Neuronal stem cell (in vitro differentiated cells): ENCODE measurements at regions not wholly inside any gene's neighbourhood (a gene's known extent, or its start where the extent isn't known, plus 50 kb on each side); places are given as distances from the start of the nearest gene placed in this dataset.

ENCODE experiments used
- DNase-seq: peaks from one replicate; pipeline ENCODE4 v3.0.0-alpha.2; 2013; ENCODE audit warnings: low spot score
- H2AFZ ChIP-seq: one replicate; pipeline ENCODE4 v1.6.1; 2013; ENCODE audit warnings: mild to moderate bottlenecking, low read length, inconsistent platforms
- H2AK5ac ChIP-seq: 2 replicates; pipeline ENCODE4 v1.6.1; 2013; ENCODE audit warnings: low read depth, mild to moderate bottlenecking, inconsistent platforms, low read length, moderate library complexity, mixed read lengths
- H2BK120ac ChIP-seq: 2 replicates; pipeline ENCODE4 v1.6.1; 2013; ENCODE audit warnings: low read depth, mild to moderate bottlenecking, inconsistent platforms, low read length, moderate library complexity, mixed read lengths
- H2BK12ac ChIP-seq: one replicate; pipeline ENCODE4 v1.6.1; 2013; ENCODE audit warnings: low read length, inconsistent platforms
- H2BK15ac ChIP-seq: 2 replicates; pipeline ENCODE4 v1.6.1; 2013; ENCODE audit warnings: mild to moderate bottlenecking, low read length, inconsistent platforms, mixed read lengths
- H2BK5ac ChIP-seq: one replicate; pipeline ENCODE4 v1.6.1; 2013; ENCODE audit warnings: inconsistent platforms, mild to moderate bottlenecking, low read length, moderate library complexity
- H3K14ac ChIP-seq: one replicate; pipeline ENCODE4 v1.6.1; 2013; ENCODE audit warnings: low read length, inconsistent platforms
- H3K18ac ChIP-seq: 2 replicates; pipeline ENCODE4 v1.6.1; 2013; ENCODE audit warnings: low read length, inconsistent platforms
- H3K23ac ChIP-seq: 2 replicates; pipeline ENCODE4 v1.6.1; 2013; ENCODE audit warnings: low read depth, mild to moderate bottlenecking, mixed read lengths, low read length, inconsistent platforms; ENCODE audit not compliant: poor library complexity
- H3K27ac ChIP-seq: replicated peaks from 3 replicates; pipeline ENCODE4 v1.5.1; 2013; ENCODE audit warnings: low read length, inconsistent platforms
- H3K27me3 ChIP-seq, 3 experiments: 2 replicates each; pipeline ENCODE4 v1.6.1; 2013; ENCODE audit warnings: low read length in 3 of 3, mild to moderate bottlenecking in 2 of 3, inconsistent platforms in 1 of 3, low read depth in 1 of 3, mixed read lengths in 1 of 3, moderate library complexity in 1 of 3; ENCODE audit not compliant: control insufficient read depth in 3 of 3, insufficient read depth in 3 of 3
- H3K36me3 ChIP-seq, 2 donors: replicated peaks in 1 of 2; 2 replicates each; pipeline ENCODE4 v1.6.1; 2013; ENCODE audit warnings: low read length in 2 of 2; ENCODE audit not compliant: control insufficient read depth in 2 of 2, insufficient read depth in 2 of 2
- H3K4ac ChIP-seq: 2 replicates; pipeline ENCODE4 v1.6.1; 2013; ENCODE audit warnings: inconsistent platforms, mild to moderate bottlenecking, low read length, moderate library complexity
- H3K4me1 ChIP-seq, 2 donors: 1 replicate in 1 of 2; 2 replicates in 1 of 2; pipeline ENCODE4 v1.6.1; 2013; ENCODE audit warnings: low read length in 2 of 2, low read depth in 1 of 2; ENCODE audit not compliant: control insufficient read depth in 2 of 2, insufficient read depth in 1 of 2
- H3K4me2 ChIP-seq: one replicate; pipeline ENCODE4 v1.6.1; 2013; ENCODE audit warnings: mild to moderate bottlenecking, low read length, inconsistent platforms; ENCODE audit not compliant: insufficient read depth, poor library complexity, severe bottlenecking
- H3K4me3 ChIP-seq, 2 donors: 2 replicates each; pipeline ENCODE4 v1.5.1; 2013; ENCODE audit warnings: low read length in 2 of 2, mild to moderate bottlenecking in 2 of 2, inconsistent platforms in 1 of 2, moderate library complexity in 1 of 2
- H3K79me1 ChIP-seq: one replicate; pipeline ENCODE4 v1.6.1; 2013; ENCODE audit warnings: low read depth, mild to moderate bottlenecking, inconsistent platforms, low read length, moderate library complexity
- H3K9ac ChIP-seq: one replicate; pipeline ENCODE4 v1.6.1; 2013; ENCODE audit warnings: mild to moderate bottlenecking, low read depth, low read length, inconsistent platforms; ENCODE audit not compliant: poor library complexity
- H3K9me3 ChIP-seq, 2 donors: replicated peaks in 1 of 2; 2 replicates each; pipeline versions ENCODE3 to v1.6.1; 2013; ENCODE audit warnings: low read length in 2 of 2, mild to moderate bottlenecking in 2 of 2, inconsistent platforms in 1 of 2, low read depth in 1 of 2, mixed read lengths in 1 of 2, moderate library complexity in 1 of 2; ENCODE audit not compliant: control insufficient read depth in 2 of 2, insufficient read depth in 1 of 2
- H4K8ac ChIP-seq: one replicate; pipeline ENCODE4 v1.6.1; 2013; ENCODE audit warnings: low read depth, mild to moderate bottlenecking, inconsistent platforms, low read length, moderate library complexity
- H4K91ac ChIP-seq: one replicate; pipeline ENCODE4 v1.6.1; 2013; ENCODE audit warnings: low read length, low read depth, mild to moderate bottlenecking, inconsistent platforms; ENCODE audit not compliant: poor library complexity
- WGBS, 2 donors: extraction: QIAGEN DNeasy Blood & Tissue Kit; methylation state at CpG; one replicate each; pipeline ENCODE4 v1.1.7; 2013; ENCODE audit warnings: missing lambda C conversion rate in 2 of 2, mixed read lengths in 1 of 2; ENCODE audit not compliant: insufficient read length in 2 of 2, insufficient replicate concordance in 1 of 2; ENCODE audit errors: extremely low coverage in 2 of 2; 5-methylcytosine and 5-hydroxymethylcytosine counted together

DNA sequence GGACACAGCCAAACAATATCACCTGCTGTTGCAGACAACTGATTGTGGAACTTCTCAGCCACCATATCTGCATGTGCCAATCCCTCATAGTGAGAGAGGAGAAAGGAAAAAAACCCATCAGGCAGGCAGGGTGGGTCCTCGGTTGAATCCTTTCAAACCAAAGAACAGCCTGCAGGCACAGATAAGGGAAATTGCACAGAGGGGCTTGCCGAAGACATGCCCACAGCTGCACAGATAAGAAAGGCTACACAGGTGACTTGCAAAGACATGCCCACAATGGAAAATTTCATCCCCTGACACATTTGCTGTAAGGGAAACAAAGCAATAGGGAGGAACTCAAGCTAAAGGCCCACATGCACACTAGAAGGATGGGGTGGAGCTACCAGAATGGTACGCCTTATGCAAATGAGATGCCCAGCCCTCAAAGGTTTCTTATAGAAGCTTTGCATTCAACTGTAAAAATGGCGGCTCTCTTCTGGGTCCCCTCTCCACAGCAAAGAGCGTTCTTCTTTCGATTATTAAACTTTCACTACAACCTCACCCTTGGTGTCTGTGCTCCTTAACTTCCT is 170.0 kb upstream of the TMPO start:
- no peak overlapping the region for H2BK15ac ChIP-seq
- H4K91ac ChIP-seq, result no peak overlapping the region
- no peak overlapping the region for H3K4me3 ChIP-seq
- no peak overlapping the region for H3K14ac ChIP-seq
- H3K36me3 ChIP-seq, result no peaks in the 10 kb centered on the region
- no peak overlapping the region for H3K4me2 ChIP-seq
- no peak overlapping the region for H2BK120ac ChIP-seq
- H3K18ac ChIP-seq, result no peak overlapping the region
- DNase-seq, result no peak
- no peak overlapping the region for H4K8ac ChIP-seq
- H3K27ac ChIP-seq, result no peak overlapping the region
- H3K9me3 ChIP-seq, result no peaks in the 10 kb centered on the region
- no peaks in the 10 kb centered on the region for H3K79me1 ChIP-seq
- no peak overlapping the region for H2AFZ ChIP-seq
- no peaks in the 10 kb centered on the region for H3K4me1 ChIP-seq
- no peak overlapping the region for H2BK5ac ChIP-seq
- no peak overlapping the region for H3K23ac ChIP-seq
- no peaks in the 10 kb centered on the region for H3K27me3 ChIP-seq
- H3K4ac ChIP-seq, result no peak overlapping the region
- no CpG with 5 or more reads among the region's 6 CpGs for WGBS, 2 donors
- H2AK5ac ChIP-seq, result no peak overlapping the region
- no peak overlapping the region for H3K9ac ChIP-seq
- H2BK12ac ChIP-seq, result no peak overlapping the region

- H3K27me3 ChIP-seq, result no peaks in the 10 kb centered on the region
- no peak overlapping the region for H3K18ac ChIP-seq
- no peaks in the 10 kb centered on the region for H3K4me1 ChIP-seq
- H3K9ac ChIP-seq, result no peak overlapping the region
- no peak overlapping the region for H3K27ac ChIP-seq
- no peak overlapping the region for H2BK12ac ChIP-seq
- no peak overlapping the region for H2AFZ ChIP-seq
- H3K23ac ChIP-seq, result no peak overlapping the region
- WGBS, 2 donors, result no CpG with 5 or more reads among the region's 6 CpGs
- H2BK120ac ChIP-seq, result no peak overlapping the region
- H4K91ac ChIP-seq, result no peak overlapping the region
- no peak for DNase-seq
- no peak overlapping the region for H2BK15ac ChIP-seq
- H4K8ac ChIP-seq, result no peak overlapping the region
- no peak overlapping the region for H2BK5ac ChIP-seq
- H3K14ac ChIP-seq, result no peak overlapping the region
- no peaks in the 10 kb centered on the region for H3K36me3 ChIP-seq
- no peaks in the 10 kb centered on the region for H3K79me1 ChIP-seq
- no peak overlapping the region for H2AK5ac ChIP-seq
- H3K4me2 ChIP-seq, result no peak overlapping the region
- H3K4ac ChIP-seq, result no peak overlapping the region
- H3K9me3 ChIP-seq, result no peaks in the 10 kb centered on the region
- no peak overlapping the region for H3K4me3 ChIP-seq
Observed at GRCh38 chr12:98351089-98351488, 164.3 kb upstream of the TMPO start.

DNA sequence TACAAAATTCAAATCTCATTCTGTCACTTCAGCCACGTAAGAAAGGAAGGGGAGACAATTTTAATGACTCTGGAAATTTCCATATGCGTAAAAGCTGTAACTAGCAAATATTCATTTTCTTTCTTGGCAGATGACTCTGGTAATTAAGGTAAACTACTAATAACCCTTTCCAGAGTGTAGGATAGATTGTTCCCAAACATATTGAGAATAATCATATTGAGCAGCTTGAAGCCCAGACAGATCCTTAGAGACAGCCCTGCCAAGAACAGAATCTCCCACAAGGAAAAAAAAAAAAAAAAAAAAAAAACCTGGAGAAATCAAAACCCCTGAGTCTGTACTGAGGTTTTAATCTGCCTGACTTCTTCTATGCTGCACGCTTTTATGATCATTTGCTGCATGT is 163.6 kb upstream of the TMPO start:
- H2BK12ac ChIP-seq, result no peak overlapping the region
- H3K4ac ChIP-seq, result no peak overlapping the region
- H3K4me3 ChIP-seq, result no peak overlapping the region
- H4K91ac ChIP-seq, result no peak overlapping the region
- no CpG with 5 or more reads among the region's 3 CpGs for WGBS, 2 donors
- no peak overlapping the region for H3K18ac ChIP-seq
- H3K27me3 ChIP-seq, result no peaks in the 10 kb centered on the region
- H3K14ac ChIP-seq, result no peak overlapping the region
- H3K9ac ChIP-seq, result no peak overlapping the region
- H3K4me2 ChIP-seq, result no peak overlapping the region
- no peaks in the 10 kb centered on the region for H3K36me3 ChIP-seq
- H4K8ac ChIP-seq, result no peak overlapping the region
- no peaks in the 10 kb centered on the region for H3K9me3 ChIP-seq
- H3K4me1 ChIP-seq, result no peaks in the 10 kb centered on the region
- no peak for DNase-seq
- H3K79me1 ChIP-seq, result no peaks in the 10 kb centered on the region
- H2BK120ac ChIP-seq, result no peak overlapping the region
- H2BK5ac ChIP-seq, result no peak overlapping the region
- H2BK15ac ChIP-seq, result no peak overlapping the region
- H3K27ac ChIP-seq, result no peak overlapping the region
- H3K23ac ChIP-seq, result no peak overlapping the region
- no peak overlapping the region for H2AK5ac ChIP-seq
- no peak overlapping the region for H2AFZ ChIP-seq

- Histone ChIP-seq H3K79me1 (no peaks in the 10 kb centered on the region), H3K18ac (no peak overlapping the region), H3K4me3 (no peak overlapping the region), H4K8ac (no peak overlapping the region), H3K9me3 (no peaks in the 10 kb centered on the region), H2BK5ac (no peak overlapping the region), H3K27me3 (no peaks in the 10 kb centered on the region), H3K36me3 (no peaks in the 10 kb centered on the region), H2BK120ac (no peak overlapping the region), H2BK15ac (no peak overlapping the region), H3K4ac (no peak overlapping the region), H3K23ac (no peak overlapping the region), H3K4me2 (no peak overlapping the region), H2AFZ (no peak overlapping the region), H4K91ac (no peak overlapping the region), H3K9ac (no peak overlapping the region), H3K27ac (no peak overlapping the region), H3K4me1 (no peaks in the 10 kb centered on the region), H2AK5ac (no peak overlapping the region), H3K14ac (no peak overlapping the region), H2BK12ac (no peak overlapping the region)
- no peak for DNase-seq
- WGBS, 2 donors, result no CpG with 5 or more reads among the region's 4 CpGs
Observed at GRCh38 chr12:98352218-98352811, 163.1 kb upstream of the TMPO start.
